ENCODE measurements at regions not wholly inside any gene's neighbourhood (a gene's known extent, or its start where the extent isn't known, plus 50 kb on each side); places are given as distances from the start of the nearest gene placed in this dataset.

DNA sequence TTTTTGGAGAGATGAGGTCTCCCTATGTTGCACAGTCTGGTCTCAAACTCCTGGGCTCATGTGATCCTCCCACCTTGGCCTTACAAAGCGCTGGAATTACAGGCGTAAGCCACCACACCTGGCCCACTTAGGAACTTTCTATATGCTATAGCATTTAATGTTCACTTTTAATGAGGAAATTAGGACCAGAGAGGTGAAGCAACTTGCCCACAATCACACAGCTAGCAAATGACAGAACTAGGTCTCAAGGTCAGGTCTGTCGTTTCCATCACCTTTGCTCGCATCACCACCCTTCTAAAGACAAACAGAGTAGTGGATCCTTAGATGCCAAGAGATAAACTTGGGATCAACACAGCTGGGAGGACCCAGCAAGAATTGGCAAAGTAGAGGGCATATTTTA is 381.7 kb downstream of the CD83 start:
- TF ChIP-seq, protein P1, sequence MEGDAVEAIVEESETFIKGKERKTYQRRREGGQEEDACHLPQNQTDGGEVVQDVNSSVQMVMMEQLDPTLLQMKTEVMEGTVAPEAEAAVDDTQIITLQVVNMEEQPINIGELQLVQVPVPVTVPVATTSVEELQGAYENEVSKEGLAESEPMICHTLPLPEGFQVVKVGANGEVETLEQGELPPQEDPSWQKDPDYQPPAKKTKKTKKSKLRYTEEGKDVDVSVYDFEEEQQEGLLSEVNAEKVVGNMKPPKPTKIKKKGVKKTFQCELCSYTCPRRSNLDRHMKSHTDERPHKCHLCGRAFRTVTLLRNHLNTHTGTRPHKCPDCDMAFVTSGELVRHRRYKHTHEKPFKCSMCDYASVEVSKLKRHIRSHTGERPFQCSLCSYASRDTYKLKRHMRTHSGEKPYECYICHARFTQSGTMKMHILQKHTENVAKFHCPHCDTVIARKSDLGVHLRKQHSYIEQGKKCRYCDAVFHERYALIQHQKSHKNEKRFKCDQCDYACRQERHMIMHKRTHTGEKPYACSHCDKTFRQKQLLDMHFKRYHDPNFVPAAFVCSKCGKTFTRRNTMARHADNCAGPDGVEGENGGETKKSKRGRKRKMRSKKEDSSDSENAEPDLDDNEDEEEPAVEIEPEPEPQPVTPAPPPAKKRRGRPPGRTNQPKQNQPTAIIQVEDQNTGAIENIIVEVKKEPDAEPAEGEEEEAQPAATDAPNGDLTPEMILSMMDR (IDR thresholded peaks at IDR 0.05; ENCODE audit: low read length), result no peak
- no peak for TF ChIP-seq EZH2phosphoT487 (IDR thresholded peaks at IDR 0.05; ENCODE audit: low read length)

All from MM.1S (cell line).